H1 (cell line): ENCODE measurements at regions not wholly inside any gene's neighbourhood (a gene's known extent, or its start where the extent isn't known, plus 50 kb on each side); places are given as distances from the start of the nearest gene placed in this dataset.

Experiments
- CTCF ChIA-PET: fragments of 300-600 bp; sonication (Branson Sonifier 250); formaldehyde crosslinking; loops from one replicate; lab custom pipeline; 2021; ENCODE audit not compliant: partially characterized antibody; lab: Charles Lee
- POLR2A ChIA-PET: fragments of 300-600 bp; sonication (Branson Sonifier 250); formaldehyde crosslinking; loops from one replicate; lab custom pipeline; 2021; ENCODE audit warnings: inconsistent platforms; ENCODE audit not compliant: partially characterized antibody; lab: Charles Lee
- DNase-seq, 2 experiments: peaks; one replicate each; pipeline versions ENCODE4 v3.0.0 to v3.0.0-alpha.2; 2010 to 2022; ENCODE audit warnings: low spot score in 2 of 2, low read depth in 1 of 2, mixed read lengths in 1 of 2
- FAIRE-seq: peaks from 2 replicates; lab custom pipeline; 2011; peaks lifted over from hg19 to GRCh38; lab: Jason Lieb, UNC
- H2AFZ ChIP-seq: 2 replicates; pipeline ENCODE4 v1.8.1; 2012; ENCODE audit warnings: low read length, inconsistent platforms
- H2AK5ac ChIP-seq: 2 replicates; pipeline ENCODE4 v1.6.1; 2013; ENCODE audit warnings: low read depth, low read length
- H2BK120ac ChIP-seq: replicated peaks from 2 replicates; pipeline ENCODE3; 2013; ENCODE audit warnings: low read depth, low read length, inconsistent platforms
- H2BK12ac ChIP-seq: 2 replicates; pipeline ENCODE4 v1.6.1; 2013; ENCODE audit warnings: low read depth, low read length
- H2BK15ac ChIP-seq: 2 replicates; pipeline ENCODE4 v1.6.1; 2013; ENCODE audit warnings: low read length
- H2BK20ac ChIP-seq: 2 replicates; pipeline ENCODE4 v1.6.1; 2013; ENCODE audit warnings: low read length
- H2BK5ac ChIP-seq: 2 replicates; pipeline ENCODE4 v1.6.1; 2013; ENCODE audit warnings: low read depth, low read length
- H3K14ac ChIP-seq: 2 replicates; pipeline ENCODE4 v1.6.1; 2013; ENCODE audit warnings: inconsistent platforms; ENCODE audit not compliant: insufficient read length
- H3K18ac ChIP-seq: 2 replicates; pipeline ENCODE4 v1.6.1; 2013; ENCODE audit warnings: low read length; ENCODE audit errors: extremely low read depth
- H3K23ac ChIP-seq: 2 replicates; pipeline ENCODE4 v1.6.1; 2013; ENCODE audit warnings: inconsistent platforms; ENCODE audit not compliant: insufficient read length
- H3K23me2 ChIP-seq: 2 replicates; pipeline ENCODE4 v1.6.1; 2013; ENCODE audit warnings: low read depth, low read length
- H3K27ac ChIP-seq: 2 replicates; pipeline ENCODE4 v1.6.1; 2011; ENCODE audit warnings: low read depth, low read length, inconsistent platforms
- H3K27me3 ChIP-seq, 4 experiments: replicated peaks in 1 of 4; 1 replicate in 1 of 4; 2 replicates in 3 of 4; pipeline versions ENCODE4 v1.6.1 to v1.8.1; 2011 to 2013; ENCODE audit warnings: low read length in 3 of 4, mild to moderate bottlenecking in 3 of 4, inconsistent platforms in 2 of 4, mixed read lengths in 2 of 4, moderate library complexity in 1 of 4; ENCODE audit not compliant: control insufficient read depth in 3 of 4, insufficient read depth in 3 of 4; ENCODE audit errors: extremely low read depth in 1 of 4
- H3K36me3 ChIP-seq, 4 experiments: 2 replicates each; pipeline versions ENCODE4 v1.6.1 to v1.8.1; 2011 to 2013; ENCODE audit warnings: mild to moderate bottlenecking in 4 of 4, low read length in 3 of 4, moderate library complexity in 2 of 4, control low read depth in 1 of 4, inconsistent platforms in 1 of 4; ENCODE audit not compliant: insufficient read depth in 4 of 4, control insufficient read depth in 2 of 4
- H3K4ac ChIP-seq: replicated peaks from 2 replicates; pipeline ENCODE3; 2013; ENCODE audit warnings: low read length, low read depth, mixed read lengths, inconsistent platforms; ENCODE audit not compliant: insufficient read length
- H3K4me1 ChIP-seq, 4 experiments: replicated peaks in 1 of 4; 1 replicate in 1 of 4; 2 replicates in 3 of 4; pipeline versions ENCODE4 v1.6.1 to v1.8.1; 2011 to 2013; ENCODE audit warnings: low read length in 3 of 4, inconsistent platforms in 2 of 4, mixed read lengths in 1 of 4; ENCODE audit not compliant: insufficient read depth in 4 of 4, control insufficient read depth in 3 of 4
- H3K4me2 ChIP-seq, 2 experiments: 2 replicates each; pipeline versions ENCODE4 v1.6.1 to v1.8.1; 2011 to 2013; ENCODE audit warnings: low read depth in 2 of 2, low read length in 2 of 2, control low read depth in 1 of 2, inconsistent platforms in 1 of 2, mild to moderate bottlenecking in 1 of 2; ENCODE audit not compliant: insufficient read depth in 1 of 2
- H3K4me3 ChIP-seq, 4 experiments: fragments of 200-600, 300-600 bp in 1 of 4; sonication (generic), shearing (Covaris generic), sonication (Bioruptor Twin) in 1 of 4; 2 replicates each; pipeline versions ENCODE4 v1.5.1 to v1.8.1; 2011 to 2016; ENCODE audit warnings: low read length in 4 of 4, low read depth in 3 of 4, control low read depth in 2 of 4, inconsistent platforms in 2 of 4, mild to moderate bottlenecking in 2 of 4, mixed read lengths in 1 of 4, moderate library complexity in 1 of 4; ENCODE audit not compliant: insufficient read depth in 2 of 4; ENCODE audit errors: extremely low read depth in 1 of 4
- H3K56ac ChIP-seq: replicated peaks from 2 replicates; pipeline ENCODE3; 2013; ENCODE audit warnings: low read depth, mild to moderate bottlenecking, mixed read lengths, low read length, inconsistent platforms; ENCODE audit not compliant: insufficient read length
- H3K79me1 ChIP-seq: 2 replicates; pipeline ENCODE4 v1.6.1; 2013; ENCODE audit warnings: low read depth, low read length, control low read depth
- H3K79me2 ChIP-seq, 2 experiments: 2 replicates each; pipeline versions ENCODE4 v1.6.1 to v1.8.1; 2012 to 2013; ENCODE audit warnings: low read length in 2 of 2, mild to moderate bottlenecking in 2 of 2, inconsistent platforms in 1 of 2; ENCODE audit not compliant: insufficient read depth in 2 of 2, control insufficient read depth in 1 of 2
- H3K9ac ChIP-seq, 4 experiments: replicated peaks in 1 of 4; 1 replicate in 1 of 4; 2 replicates in 3 of 4; pipeline versions ENCODE4 v1.6.1 to v1.8.1; 2011 to 2013; ENCODE audit warnings: low read depth in 3 of 4, low read length in 3 of 4, control low read depth in 2 of 4, mild to moderate bottlenecking in 2 of 4, moderate library complexity in 2 of 4, inconsistent platforms in 1 of 4; ENCODE audit errors: extremely low read depth in 1 of 4
- H3K9me3 ChIP-seq, 2 experiments: 2 replicates each; pipeline versions ENCODE4 v1.6.1 to v1.8.1; 2012 to 2013; ENCODE audit warnings: mild to moderate bottlenecking in 2 of 2, moderate library complexity in 2 of 2, control low read depth in 1 of 2, inconsistent platforms in 1 of 2, low read depth in 1 of 2, low read length in 1 of 2, mixed read lengths in 1 of 2; ENCODE audit not compliant: insufficient read depth in 2 of 2
- H4K20me1 ChIP-seq, 2 experiments: replicated peaks in 1 of 2; 2 replicates each; pipeline versions ENCODE3 to v1.8.1; 2011 to 2013; ENCODE audit warnings: inconsistent platforms in 2 of 2, low read length in 2 of 2, mild to moderate bottlenecking in 1 of 2; ENCODE audit not compliant: insufficient read depth in 2 of 2, control insufficient read depth in 1 of 2
- H4K5ac ChIP-seq: 2 replicates; pipeline ENCODE4 v1.6.1; 2013; ENCODE audit warnings: low read length, low read depth, mixed read lengths, inconsistent platforms; ENCODE audit not compliant: insufficient read length
- H4K8ac ChIP-seq: 2 replicates; pipeline ENCODE4 v1.8.0; 2013; ENCODE audit warnings: mild to moderate bottlenecking, moderate library complexity, low read length, inconsistent platforms; ENCODE audit not compliant: insufficient read depth; ENCODE audit errors: extremely low read depth
- H4K91ac ChIP-seq: replicated peaks from 2 replicates; pipeline ENCODE3; 2013; ENCODE audit warnings: low read length, mixed read lengths, inconsistent platforms; ENCODE audit not compliant: insufficient read length
- CEBPB ChIP-seq: IDR thresholded peaks from 2 replicates; pipeline ENCODE4 v1.6.1; 2012; ENCODE audit warnings: low read depth, low read length
- KDM4A ChIP-seq: IDR thresholded peaks from one replicate; pipeline ENCODE4 v1.7.1; 2012; ENCODE audit warnings: low read depth, mild to moderate bottlenecking, moderate library complexity, low read length, inconsistent platforms; ENCODE audit not compliant: severe bottlenecking
- POU5F1 ChIP-seq: IDR thresholded peaks from 2 replicates; pipeline ENCODE4 v1.6.1; 2011; ENCODE audit warnings: low read depth, mild to moderate bottlenecking, low read length, moderate library complexity
- RNF2 ChIP-seq: fragments of 200-900, 300-1000 bp; sonication (generic); IDR thresholded peaks from 2 replicates; pipeline ENCODE4 v1.7.1; 2016; ENCODE audit warnings: borderline replicate concordance, low read depth, mild to moderate bottlenecking, antibody characterized with exemption, low read length; ENCODE audit not compliant: poor library complexity, severe bottlenecking; ENCODE audit errors: missing control alignments
- SRF ChIP-seq: IDR thresholded peaks from 2 replicates; pipeline ENCODE4 v1.6.1; 2011; ENCODE audit warnings: mild to moderate bottlenecking, low read depth, low read length, moderate library complexity
- TCF12 ChIP-seq: IDR thresholded peaks from 2 replicates; pipeline ENCODE4 v1.6.1; 2011; ENCODE audit warnings: low read depth, mild to moderate bottlenecking, low read length
- YY1 ChIP-seq: IDR thresholded peaks from 2 replicates; pipeline ENCODE4 v1.6.1; 2011; ENCODE audit warnings: low read depth, mild to moderate bottlenecking, low read length
- WGBS, 2 experiments: shearing (Covaris generic) in 1 of 2; methylation state at CpG; one replicate each; pipeline versions ENCODE4 v1.1.6 to v1.1.7; 2013 to 2015; ENCODE audit warnings: low lambda C conversion rate in 2 of 2, mixed read lengths in 2 of 2, inconsistent platforms in 1 of 2, low coverage in 1 of 2, missing lambda C conversion rate in 1 of 2; ENCODE audit not compliant: insufficient replicate concordance in 2 of 2, insufficient coverage in 1 of 2, insufficient read length in 1 of 2; ENCODE audit errors: extremely low coverage in 1 of 2, missing lambda C conversion rate in 1 of 2; 5-methylcytosine and 5-hydroxymethylcytosine counted together
- TF ChIP-seq, protein P1 (sequence below): IDR thresholded peaks from 2 replicates; pipeline ENCODE4 v1.6.1; 2011; ENCODE audit warnings: low read depth, mild to moderate bottlenecking, low read length; ENCODE audit not compliant: insufficient read depth
- TF ChIP-seq, protein P2 (sequence below), 3 experiments: IDR thresholded peaks; 1 replicate in 2 of 3; 2 replicates in 1 of 3; pipeline versions ENCODE4 v1.5.1 to v1.6.1; 2011; ENCODE audit warnings: low read length in 3 of 3, mild to moderate bottlenecking in 3 of 3, inconsistent platforms in 2 of 3, low read depth in 1 of 3, moderate library complexity in 1 of 3; ENCODE audit not compliant: insufficient read depth in 1 of 3; ENCODE audit errors: control extremely low read depth in 1 of 3

DNA sequence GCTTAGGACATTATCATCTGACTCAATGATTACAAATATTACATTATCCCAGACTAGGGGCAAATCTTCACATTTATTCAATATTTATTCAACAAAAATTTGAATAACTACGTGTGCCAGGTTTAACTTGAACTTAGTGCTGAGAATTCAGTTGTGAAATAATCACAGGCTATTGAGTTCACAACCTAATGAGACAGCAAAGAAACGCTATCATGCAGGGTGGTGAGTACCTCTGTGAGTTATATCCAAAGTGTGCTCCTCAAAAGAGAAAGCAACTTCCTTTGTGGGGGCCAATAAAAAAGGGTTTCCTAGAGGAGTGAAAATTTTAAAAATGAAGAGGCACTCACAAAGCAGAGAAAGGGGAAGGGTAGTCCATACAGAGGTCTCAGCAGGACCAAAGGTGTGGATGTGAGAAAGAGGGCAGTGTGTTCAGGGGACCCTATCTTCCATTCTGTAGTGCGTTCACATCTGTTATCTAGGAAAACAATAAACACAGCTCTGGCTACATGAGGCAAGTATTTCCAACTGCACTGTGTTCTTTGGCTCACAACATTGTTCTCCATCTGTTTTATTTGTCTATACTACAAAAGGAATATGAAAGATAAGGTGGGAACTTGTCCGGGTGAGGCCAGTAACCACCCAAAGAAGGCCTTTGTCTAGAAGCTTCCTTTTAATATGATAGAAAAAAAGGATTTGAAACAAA lies 155.4 kb upstream of the MARCKS start:
- H3K18ac ChIP-seq = no peak overlapping the region
- no peak overlapping the region for H4K8ac ChIP-seq
- H3K23ac ChIP-seq = no peak overlapping the region
- DNase-seq (no peak), FAIRE-seq (no peak)
- no peak overlapping the region for H2BK15ac ChIP-seq
- H3K27ac ChIP-seq = no peak overlapping the region
- no peaks in the 10 kb centered on the region for H3K9me3 ChIP-seq
- H4K5ac ChIP-seq = no peak overlapping the region
- POLR2A ChIA-PET = no interaction called here
- H3K27me3 ChIP-seq = no peaks in the 10 kb centered on the region
- H3K4me1 ChIP-seq = peaks cover 0 to 2% (median 0%) of the 10 kb centered on the region in 4 experiments; a peak in 1 of 7 replicates
- no peaks in the 10 kb centered on the region for H3K36me3 ChIP-seq
- H2BK12ac ChIP-seq = no peak overlapping the region
- H3K23me2 ChIP-seq = no peaks in the 10 kb centered on the region
- WGBS, 2 experiments = 86% methylated on average over 4 of the region's 4 CpGs; no CpG with 5 or more reads in 1 of the 2 experiments
- CTCF ChIA-PET = interaction anchor here (0.6 to 1.0 kb wide), 2 partner anchors 158 to 175 kb away, joined by 3 to 4 read pairs; no protein-coding TSS in a partner anchor
- no peak overlapping the region for H2BK20ac ChIP-seq
- no peak overlapping the region for H3K4me3 ChIP-seq
- H2AK5ac ChIP-seq = no peak overlapping the region
- H3K4ac ChIP-seq = no peak overlapping the region
- no peaks in the 10 kb centered on the region for H4K20me1 ChIP-seq
- H3K79me1 ChIP-seq = no peaks in the 10 kb centered on the region
- H2BK5ac ChIP-seq = no peak overlapping the region
- H3K14ac ChIP-seq = no peak overlapping the region
- H4K91ac ChIP-seq = no peak overlapping the region
- no peak overlapping the region for H3K56ac ChIP-seq
- H2BK120ac ChIP-seq = no peak overlapping the region
- H2AFZ ChIP-seq = no peak overlapping the region
- TF ChIP-seq, protein P1, sequence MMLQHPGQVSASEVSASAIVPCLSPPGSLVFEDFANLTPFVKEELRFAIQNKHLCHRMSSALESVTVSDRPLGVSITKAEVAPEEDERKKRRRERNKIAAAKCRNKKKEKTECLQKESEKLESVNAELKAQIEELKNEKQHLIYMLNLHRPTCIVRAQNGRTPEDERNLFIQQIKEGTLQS = no peak
- TF ChIP-seq CEBPB (no peak), SRF (no peak), TCF12 (no peak), RNF2 (no peak), KDM4A (no peak), YY1 (no peak), POU5F1 (no peak)
- TF ChIP-seq, protein P2, sequence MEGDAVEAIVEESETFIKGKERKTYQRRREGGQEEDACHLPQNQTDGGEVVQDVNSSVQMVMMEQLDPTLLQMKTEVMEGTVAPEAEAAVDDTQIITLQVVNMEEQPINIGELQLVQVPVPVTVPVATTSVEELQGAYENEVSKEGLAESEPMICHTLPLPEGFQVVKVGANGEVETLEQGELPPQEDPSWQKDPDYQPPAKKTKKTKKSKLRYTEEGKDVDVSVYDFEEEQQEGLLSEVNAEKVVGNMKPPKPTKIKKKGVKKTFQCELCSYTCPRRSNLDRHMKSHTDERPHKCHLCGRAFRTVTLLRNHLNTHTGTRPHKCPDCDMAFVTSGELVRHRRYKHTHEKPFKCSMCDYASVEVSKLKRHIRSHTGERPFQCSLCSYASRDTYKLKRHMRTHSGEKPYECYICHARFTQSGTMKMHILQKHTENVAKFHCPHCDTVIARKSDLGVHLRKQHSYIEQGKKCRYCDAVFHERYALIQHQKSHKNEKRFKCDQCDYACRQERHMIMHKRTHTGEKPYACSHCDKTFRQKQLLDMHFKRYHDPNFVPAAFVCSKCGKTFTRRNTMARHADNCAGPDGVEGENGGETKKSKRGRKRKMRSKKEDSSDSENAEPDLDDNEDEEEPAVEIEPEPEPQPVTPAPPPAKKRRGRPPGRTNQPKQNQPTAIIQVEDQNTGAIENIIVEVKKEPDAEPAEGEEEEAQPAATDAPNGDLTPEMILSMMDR (IDR thresholded peaks at IDR 0.05; ENCODE audit: control extremely low read depth in 1 of 3, insufficient read depth in 1 of 3, low read depth in 1 of 3, low read length in 3 of 3) = no peak
- TF ChIP-seq, all 59 proteins: peak for 0
- H3K9ac ChIP-seq = no peak overlapping the region
- no peak overlapping the region for H3K4me2 ChIP-seq
- no peaks in the 10 kb centered on the region for H3K79me2 ChIP-seq
